GM12865 (cell line): ENCODE measurements at regions not wholly inside any gene's neighbourhood (a gene's known extent, or its start where the extent isn't known, plus 50 kb on each side); places are given as distances from the start of the nearest gene placed in this dataset.

Experiments
- DNase-seq: peaks from one replicate; pipeline ENCODE4 v3.0.0; 2010; ENCODE audit warnings: low read depth
- H3K4me3 ChIP-seq: 2 replicates; pipeline ENCODE4 v1.5.1; 2011; ENCODE audit warnings: mild to moderate bottlenecking, low read depth, low read length, control low read depth
- TF ChIP-seq, protein P1 (sequence below): IDR thresholded peaks from 2 replicates; pipeline ENCODE4 v1.5.1; 2011; ENCODE audit warnings: low read length, control low read depth, low read depth, inconsistent platforms; ENCODE audit not compliant: insufficient read depth; ENCODE audit errors: missing control alignments

GRCh38 chr21:38661197-38661871 lies 144.4 kb upstream of the ETS2 start:
- DNase-seq, result no peak
- H3K4me3 ChIP-seq, result no peak overlapping the region
- TF ChIP-seq, protein P1, sequence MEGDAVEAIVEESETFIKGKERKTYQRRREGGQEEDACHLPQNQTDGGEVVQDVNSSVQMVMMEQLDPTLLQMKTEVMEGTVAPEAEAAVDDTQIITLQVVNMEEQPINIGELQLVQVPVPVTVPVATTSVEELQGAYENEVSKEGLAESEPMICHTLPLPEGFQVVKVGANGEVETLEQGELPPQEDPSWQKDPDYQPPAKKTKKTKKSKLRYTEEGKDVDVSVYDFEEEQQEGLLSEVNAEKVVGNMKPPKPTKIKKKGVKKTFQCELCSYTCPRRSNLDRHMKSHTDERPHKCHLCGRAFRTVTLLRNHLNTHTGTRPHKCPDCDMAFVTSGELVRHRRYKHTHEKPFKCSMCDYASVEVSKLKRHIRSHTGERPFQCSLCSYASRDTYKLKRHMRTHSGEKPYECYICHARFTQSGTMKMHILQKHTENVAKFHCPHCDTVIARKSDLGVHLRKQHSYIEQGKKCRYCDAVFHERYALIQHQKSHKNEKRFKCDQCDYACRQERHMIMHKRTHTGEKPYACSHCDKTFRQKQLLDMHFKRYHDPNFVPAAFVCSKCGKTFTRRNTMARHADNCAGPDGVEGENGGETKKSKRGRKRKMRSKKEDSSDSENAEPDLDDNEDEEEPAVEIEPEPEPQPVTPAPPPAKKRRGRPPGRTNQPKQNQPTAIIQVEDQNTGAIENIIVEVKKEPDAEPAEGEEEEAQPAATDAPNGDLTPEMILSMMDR, result no peak

- H3K4me3 ChIP-seq, result no peak overlapping the region
- DNase-seq, result no peak
- TF ChIP-seq, protein P1, result no peak
These were observed 143.7 kb upstream of the ETS2 start for GRCh38 chr21:38661889-38662568.

GRCh38 chr21:38663282-38663681 lies 142.4 kb upstream of the ETS2 start:
- TF ChIP-seq, protein P1, result no peak
- DNase-seq, result no peak
- no peak overlapping the region for H3K4me3 ChIP-seq

GRCh38 chr21:38664315-38664714 lies 141.4 kb upstream of the ETS2 start:
- DNase-seq, result no peak
- TF ChIP-seq, protein P1, result no peak
- H3K4me3 ChIP-seq, result no peak overlapping the region

DNA sequence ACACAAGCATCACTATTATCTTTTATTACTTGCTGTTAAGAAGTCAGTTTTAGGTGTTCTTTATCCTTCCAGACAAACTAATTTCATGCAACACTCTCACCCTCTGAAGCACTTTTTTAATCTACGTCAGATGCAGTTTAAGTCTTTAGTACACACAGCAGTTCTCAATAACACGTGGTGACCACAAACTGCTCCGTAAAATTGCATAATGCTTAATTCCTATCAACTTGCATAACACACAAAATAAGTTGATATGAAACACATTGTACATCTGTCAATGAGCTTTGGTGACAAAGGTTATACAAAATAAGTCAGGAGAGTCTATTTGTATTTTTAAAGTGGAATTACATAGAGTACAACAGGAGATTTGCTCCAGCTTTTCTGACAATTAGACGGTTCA lies 140.9 kb upstream of the ETS2 start:
- no peak overlapping the region for H3K4me3 ChIP-seq
- DNase-seq, result no peak
- TF ChIP-seq, protein P1, result no peak

DNA sequence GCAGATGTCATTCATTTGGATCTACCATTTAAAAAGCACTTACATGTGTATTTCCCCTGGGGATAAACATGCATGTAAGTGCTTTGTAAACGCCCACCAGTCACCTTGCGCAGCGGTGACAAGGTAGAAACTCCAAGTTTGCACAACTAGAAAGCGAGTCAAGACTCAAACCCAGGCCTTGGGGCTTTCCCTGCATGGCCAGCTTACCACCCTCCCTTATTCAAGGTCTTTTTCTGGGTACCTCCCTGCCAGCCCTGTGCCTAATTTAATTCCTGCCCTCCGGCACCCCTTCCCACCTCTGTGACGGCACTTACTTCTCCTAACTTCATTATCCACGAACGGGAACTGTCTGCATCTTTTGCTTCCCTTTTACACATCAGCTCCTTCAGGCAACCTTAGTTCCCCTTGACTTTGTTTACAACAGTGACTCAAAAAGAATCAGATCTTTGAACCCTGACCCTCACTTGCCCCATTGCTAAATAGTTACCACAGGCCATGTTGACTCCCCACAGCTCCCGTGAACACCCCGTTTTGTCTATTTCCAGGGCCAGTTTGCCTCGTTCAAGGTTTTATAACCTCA lies 138.3 kb upstream of the ETS2 start:
- DNase-seq, result no peak
- TF ChIP-seq, protein P1, result no peak
- H3K4me3 ChIP-seq, result no peak overlapping the region
